Upper lobe of left lung (tissue), 6 donors: ENCODE measurements at regions not wholly inside any gene's neighbourhood (a gene's known extent, or its start where the extent isn't known, plus 50 kb on each side); places are given as distances from the start of the nearest gene placed in this dataset.

ENCODE experiments used
- ATAC-seq, 2 donors: fragments of 200-7000 bp; cut with Tn5 transposase; one replicate each; pipeline ENCODE4 v1.9.1; 2022; ENCODE audit warnings: mild to moderate bottlenecking in 2 of 2, moderate library complexity in 2 of 2; ENCODE audit not compliant: low FRiP score in 2 of 2
- DNase-seq, 2 donors: peaks; one replicate each; pipeline ENCODE4 v3.0.0-alpha.2; 2019 to 2020
- H3K27ac ChIP-seq, 4 donors: fragments of 200-600 bp; sonication (generic); one replicate each; pipeline ENCODE4 v1.5.1; 2016 to 2019
- H3K27me3 ChIP-seq, 4 donors: fragments of 200-600 bp; sonication (generic); one replicate each; pipeline ENCODE4 v1.5.1; 2017 to 2019
- H3K36me3 ChIP-seq, 4 donors: fragments of 200-600 bp; sonication (generic); one replicate each; pipeline ENCODE4 v1.5.1; 2016 to 2019
- H3K4me1 ChIP-seq, 4 donors: fragments of 200-600 bp; sonication (generic); one replicate each; pipeline ENCODE4 v1.5.1; 2018 to 2019
- H3K4me3 ChIP-seq, 4 donors: fragments of 200-600 bp; sonication (generic); one replicate each; pipeline ENCODE4 v1.5.1; 2017 to 2019; ENCODE audit warnings: mild to moderate bottlenecking in 2 of 4, moderate library complexity in 1 of 4
- H3K9me3 ChIP-seq, 4 donors: fragments of 200-600 bp; sonication (generic); one replicate each; pipeline ENCODE4 v1.5.1; 2018 to 2019
- CTCF ChIP-seq, 6 experiments: fragments of 450-650 bp in 4 of 6; fragments of 200-600 bp in 2 of 6; sonication (generic) in 2 of 6; IDR thresholded peaks; one replicate each; pipeline ENCODE4 v1.5.1; 2016 to 2019; ENCODE audit warnings: antibody characterized with exemption in 6 of 6
- EP300 ChIP-seq, 4 donors: sonication (generic); formaldehyde crosslinking; IDR thresholded peaks; one replicate each; pipeline ENCODE4 v1.5.1; 2017; ENCODE audit warnings: antibody characterized with exemption in 4 of 4, control low read depth in 2 of 4
- POLR2A ChIP-seq, 4 donors: fragments of 450-650 bp; IDR thresholded peaks; one replicate each; pipeline ENCODE4 v1.5.1; 2016 to 2017; ENCODE audit warnings: antibody characterized with exemption in 4 of 4, mild to moderate bottlenecking in 2 of 4
- POLR2AphosphoS5 ChIP-seq, 2 donors: sonication (generic); formaldehyde crosslinking; IDR thresholded peaks; one replicate each; pipeline ENCODE4 v1.5.1; 2017; ENCODE audit warnings: antibody characterized with exemption in 2 of 2
- WGBS, 2 donors: methylation state at CpG; one replicate each; pipeline ENCODE4 v1.1.5; 2017 to 2018; 5-methylcytosine and 5-hydroxymethylcytosine counted together
- donor health status: DM: no; HTN: no; CAD: no; lungs with moderate emphysema.
- donor health status: DM: no; HTN: yes; CAD: no; lungs with severe emphysema.

- ATAC-seq (no peak), DNase-seq (peak in 1 of 2 donors; percentile 17)
- Histone ChIP-seq H3K27ac (no peak overlapping the region), H3K4me3 (no peak overlapping the region), H3K9me3 (no peaks in the 10 kb centered on the region), H3K36me3 (no peaks in the 10 kb centered on the region), H3K27me3 (no peaks in the 10 kb centered on the region), H3K4me1 (peaks cover 0 to 15% (median 6%) of the 10 kb centered on the region in 4 donors)
- 85 to 89% methylated on average over 19 to 20 of the region's 20 CpGs for WGBS, 2 donors
- TF ChIP-seq POLR2A (IDR thresholded peaks at IDR 0.05) (no peak), EP300 (IDR thresholded peaks at IDR 0.05) (no peak), POLR2AphosphoS5 (IDR thresholded peaks at IDR 0.05) (no peak), CTCF (IDR thresholded peaks at IDR 0.05) (no peak)
Observed at GRCh38 chr22:47290706-47291430, 528.4 kb downstream of the TBC1D22A start.

GRCh38 chr22:47289336-47289985, 527.0 kb downstream of the TBC1D22A start:
- H3K27ac ChIP-seq = no peak overlapping the region
- no peak overlapping the region for H3K4me3 ChIP-seq
- no peaks in the 10 kb centered on the region for H3K36me3 ChIP-seq
- H3K9me3 ChIP-seq = no peaks in the 10 kb centered on the region
- 72 to 85% methylated on average over 5 to 12 of the region's 12 CpGs for WGBS, 2 donors
- DNase-seq (peak in 1 of 2 donors; percentile 17), ATAC-seq (no peak)
- TF ChIP-seq CTCF (IDR thresholded peaks at IDR 0.05) = no peak
- TF ChIP-seq POLR2A (IDR thresholded peaks at IDR 0.05) = no peak
- TF ChIP-seq EP300 (IDR thresholded peaks at IDR 0.05) = no peak
- TF ChIP-seq POLR2AphosphoS5 (IDR thresholded peaks at IDR 0.05) = no peak
- no peaks in the 10 kb centered on the region for H3K27me3 ChIP-seq
- H3K4me1 ChIP-seq = peaks cover 0 to 15% (median 6%) of the 10 kb centered on the region in 4 donors

GRCh38 chr22:47288680-47289079, 526.2 kb downstream of the TBC1D22A start:
- peak in 1 of 2 donors; percentile 15 for DNase-seq
- 73 to 84% methylated on average over 8 of the region's 8 CpGs for WGBS, 2 donors

GRCh38 chr22:47287516-47287915, 525.1 kb downstream of the TBC1D22A start:
- ATAC-seq (no peak), DNase-seq (no peak)
- 86 to 91% methylated on average over 4 to 5 of the region's 5 CpGs for WGBS, 2 donors
- TF ChIP-seq POLR2AphosphoS5 (IDR thresholded peaks at IDR 0.05) (no peak), CTCF (IDR thresholded peaks at IDR 0.05) (no peak), EP300 (IDR thresholded peaks at IDR 0.05) (no peak), POLR2A (IDR thresholded peaks at IDR 0.05) (no peak)
- no peaks in the 10 kb centered on the region for H3K27me3 ChIP-seq
- H3K4me1 ChIP-seq = peaks cover 0 to 8% (median 6%) of the 10 kb centered on the region in 4 donors
- no peak overlapping the region for H3K27ac ChIP-seq
- H3K36me3 ChIP-seq = no peaks in the 10 kb centered on the region
- H3K9me3 ChIP-seq = no peaks in the 10 kb centered on the region
- H3K4me3 ChIP-seq = no peak overlapping the region

More at GRCh38 chr22:47288680-47289079, 526.2 kb downstream of the TBC1D22A start:
- no peak for ATAC-seq
- Histone ChIP-seq H3K4me1 (peaks cover 0 to 15% (median 6%) of the 10 kb centered on the region in 4 donors), H3K27ac (no peak overlapping the region), H3K9me3 (no peaks in the 10 kb centered on the region), H3K4me3 (no peak overlapping the region), H3K36me3 (no peaks in the 10 kb centered on the region), H3K27me3 (no peaks in the 10 kb centered on the region)
- TF ChIP-seq POLR2AphosphoS5 (IDR thresholded peaks at IDR 0.05) (no peak), EP300 (IDR thresholded peaks at IDR 0.05) (no peak), POLR2A (IDR thresholded peaks at IDR 0.05) (no peak), CTCF (IDR thresholded peaks at IDR 0.05) (no peak)
